WTC11 (cell line): ENCODE measurements at regions not wholly inside any gene's neighbourhood (a gene's known extent, or its start where the extent isn't known, plus 50 kb on each side); places are given as distances from the start of the nearest gene placed in this dataset.

Experiments
- CTCF ChIP-seq: fragments of 200-600 bp; IDR thresholded peaks from 2 replicates; pipeline ENCODE4 v1.8.0; 2022; ENCODE audit warnings: antibody characterized with exemption
- E2F5 ChIP-seq: sonication (generic); formaldehyde crosslinking; IDR thresholded peaks from 2 replicates; pipeline ENCODE4 v1.8.1; 2022; ENCODE audit warnings: mild to moderate bottlenecking, moderate library complexity, missing genetic modification reagents
- ELF4 ChIP-seq: sonication (generic); formaldehyde crosslinking; IDR thresholded peaks from 2 replicates; pipeline ENCODE4 v1.8.1; 2022; ENCODE audit warnings: low read depth, mild to moderate bottlenecking, moderate library complexity, missing genetic modification reagents
- HMGXB4 ChIP-seq: sonication (generic); formaldehyde crosslinking; IDR thresholded peaks from 2 replicates; pipeline ENCODE4 v1.8.1; 2023; ENCODE audit warnings: mild to moderate bottlenecking, moderate library complexity, missing genetic modification reagents
- MAX ChIP-seq: sonication (generic); formaldehyde crosslinking; IDR thresholded peaks from 2 replicates; pipeline ENCODE4 v1.8.0; 2022; ENCODE audit warnings: mild to moderate bottlenecking, missing genetic modification reagents

- no peak for TF ChIP-seq CTCF
- no peak for TF ChIP-seq E2F5 (CRISPR knock-in tag)
- no peak for TF ChIP-seq ELF4 (CRISPR knock-in tag)
- TF ChIP-seq HMGXB4: no peak
- TF ChIP-seq MAX (CRISPR knock-in tag): no peak
Observed at GRCh38 chr14:39499514-39499913, 67.3 kb upstream of the FBXO33 start.
